ENCODE measurements at regions not wholly inside any gene's neighbourhood (a gene's known extent, or its start where the extent isn't known, plus 50 kb on each side); places are given as distances from the start of the nearest gene placed in this dataset.
"Not testable (repeated sequence)": the region's sequence is repeated elsewhere in the genome, so short reads cannot be mapped to it uniquely, and the experiment has no call there.

GRCh38 chr6:164612751-164613150 is 696.7 kb downstream of the C6orf118 start:
- Histone ChIP-seq H3K9me3 (ENCODE audit: control insufficient read depth, low read depth, low read length) (peaks cover 2% of the 10 kb centered on the region), H3K36me3 (ENCODE audit: control insufficient read depth, insufficient read depth, low read length) (no peaks in the 10 kb centered on the region), H3K4me1 (ENCODE audit: control insufficient read depth, insufficient read depth, low read length) (no peaks in the 10 kb centered on the region), H3K4me3 (ENCODE audit: low read length) (no peak overlapping the region), H3K27me3 (ENCODE audit: control insufficient read depth, insufficient read depth, low read length) (no peaks in the 10 kb centered on the region), H3K27ac (ENCODE audit: low read length) (no peak overlapping the region)
- no peak for DNase-seq
- 100% methylated on average over 1 of the region's 3 CpGs for WGBS (ENCODE audit: insufficient coverage, low lambda C conversion rate)

- not testable (repeated sequence) for H3K27me3 ChIP-seq (ENCODE audit: control insufficient read depth, insufficient read depth, low read length); DNase-seq; H3K4me1 ChIP-seq (ENCODE audit: control insufficient read depth, insufficient read depth, low read length); H3K36me3 ChIP-seq (ENCODE audit: control insufficient read depth, insufficient read depth, low read length); H3K4me3 ChIP-seq (ENCODE audit: low read length); H3K9me3 ChIP-seq (ENCODE audit: control insufficient read depth, low read depth, low read length); H3K27ac ChIP-seq (ENCODE audit: low read length)
- WGBS (ENCODE audit: insufficient coverage, low lambda C conversion rate), result 92% methylated on average over 3 of the region's 15 CpGs
Measured at GRCh38 chr6:164610859-164611258, 698.5 kb downstream of the C6orf118 start.

GRCh38 chr6:164602415-164602814 is 707.0 kb downstream of the C6orf118 start:
- not testable (repeated sequence) for H3K27me3 ChIP-seq (ENCODE audit: control insufficient read depth, insufficient read depth, low read length); H3K9me3 ChIP-seq (ENCODE audit: control insufficient read depth, low read depth, low read length); H3K36me3 ChIP-seq (ENCODE audit: control insufficient read depth, insufficient read depth, low read length); H3K4me3 ChIP-seq (ENCODE audit: low read length); H3K4me1 ChIP-seq (ENCODE audit: control insufficient read depth, insufficient read depth, low read length); H3K27ac ChIP-seq (ENCODE audit: low read length); DNase-seq
- no CpG with 5 or more reads among the region's 15 CpGs for WGBS (ENCODE audit: insufficient coverage, low lambda C conversion rate)

- Histone ChIP-seq H3K36me3 (ENCODE audit: control insufficient read depth, insufficient read depth, low read length) (no peaks in the 10 kb centered on the region), H3K27ac (ENCODE audit: low read length) (no peak overlapping the region), H3K27me3 (ENCODE audit: control insufficient read depth, insufficient read depth, low read length) (no peaks in the 10 kb centered on the region), H3K9me3 (ENCODE audit: control insufficient read depth, low read depth, low read length) (peaks cover 4% of the 10 kb centered on the region), H3K4me1 (ENCODE audit: control insufficient read depth, insufficient read depth, low read length) (no peaks in the 10 kb centered on the region), H3K4me3 (ENCODE audit: low read length) (no peak overlapping the region)
- DNase-seq, result no peak
- WGBS (ENCODE audit: insufficient coverage, low lambda C conversion rate), result 50% methylated on average over 2 of the region's 4 CpGs
Measured at GRCh38 chr6:164581563-164581962, 727.8 kb downstream of the C6orf118 start.

GRCh38 chr6:164579035-164579434 is 730.4 kb downstream of the C6orf118 start:
- peaks cover 9% of the 10 kb centered on the region for H3K9me3 ChIP-seq (ENCODE audit: control insufficient read depth, low read depth, low read length)
- no peaks in the 10 kb centered on the region for H3K4me1 ChIP-seq (ENCODE audit: control insufficient read depth, insufficient read depth, low read length)
- no peaks in the 10 kb centered on the region for H3K27me3 ChIP-seq (ENCODE audit: control insufficient read depth, insufficient read depth, low read length)
- DNase-seq, result no peak
- no peak overlapping the region for H3K27ac ChIP-seq (ENCODE audit: low read length)
- WGBS (ENCODE audit: insufficient coverage, low lambda C conversion rate), result no CpG with 5 or more reads among the region's 3 CpGs
- no peaks in the 10 kb centered on the region for H3K36me3 ChIP-seq (ENCODE audit: control insufficient read depth, insufficient read depth, low read length)
- no peak overlapping the region for H3K4me3 ChIP-seq (ENCODE audit: low read length)

GRCh38 chr6:164578616-164579015 is 730.8 kb downstream of the C6orf118 start:
- 63% methylated on average over 3 of the region's 3 CpGs for WGBS (ENCODE audit: insufficient coverage, low lambda C conversion rate)
- H3K27me3 ChIP-seq (ENCODE audit: control insufficient read depth, insufficient read depth, low read length), result no peaks in the 10 kb centered on the region
- no peak overlapping the region for H3K27ac ChIP-seq (ENCODE audit: low read length)

GRCh38 chr6:164570801-164571200 is 738.6 kb downstream of the C6orf118 start:
- H3K4me3 ChIP-seq (ENCODE audit: low read length), result no peak overlapping the region
- WGBS (ENCODE audit: insufficient coverage, low lambda C conversion rate), result 86% methylated on average over 1 of the region's 6 CpGs
- H3K36me3 ChIP-seq (ENCODE audit: control insufficient read depth, insufficient read depth, low read length), result no peaks in the 10 kb centered on the region
- no peak overlapping the region for H3K27ac ChIP-seq (ENCODE audit: low read length)
- H3K27me3 ChIP-seq (ENCODE audit: control insufficient read depth, insufficient read depth, low read length), result no peaks in the 10 kb centered on the region
- H3K4me1 ChIP-seq (ENCODE audit: control insufficient read depth, insufficient read depth, low read length), result no peaks in the 10 kb centered on the region
- peaks cover 5% of the 10 kb centered on the region for H3K9me3 ChIP-seq (ENCODE audit: control insufficient read depth, low read depth, low read length)
- no peak for DNase-seq

More at GRCh38 chr6:164578616-164579015, 730.8 kb downstream of the C6orf118 start:
- H3K9me3 ChIP-seq (ENCODE audit: control insufficient read depth, low read depth, low read length), result peaks cover 10% of the 10 kb centered on the region
- H3K4me3 ChIP-seq (ENCODE audit: low read length), result no peak overlapping the region
- DNase-seq, result no peak
- no peaks in the 10 kb centered on the region for H3K4me1 ChIP-seq (ENCODE audit: control insufficient read depth, insufficient read depth, low read length)
- no peaks in the 10 kb centered on the region for H3K36me3 ChIP-seq (ENCODE audit: control insufficient read depth, insufficient read depth, low read length)

GRCh38 chr6:164569509-164569908 is 739.9 kb downstream of the C6orf118 start:
- Histone ChIP-seq H3K27ac (ENCODE audit: low read length) (no peak overlapping the region), H3K4me3 (ENCODE audit: low read length) (no peak overlapping the region), H3K4me1 (ENCODE audit: control insufficient read depth, insufficient read depth, low read length) (no peaks in the 10 kb centered on the region), H3K9me3 (ENCODE audit: control insufficient read depth, low read depth, low read length) (peaks cover 5% of the 10 kb centered on the region), H3K36me3 (ENCODE audit: control insufficient read depth, insufficient read depth, low read length) (no peaks in the 10 kb centered on the region), H3K27me3 (ENCODE audit: control insufficient read depth, insufficient read depth, low read length) (no peaks in the 10 kb centered on the region)
- WGBS (ENCODE audit: insufficient coverage, low lambda C conversion rate), result no CpG with 5 or more reads among the region's 1 CpG
- DNase-seq, result no peak

GRCh38 chr6:164563924-164564323 is 745.5 kb downstream of the C6orf118 start:
- H3K4me3 ChIP-seq (ENCODE audit: low read length), result no peak overlapping the region
- H3K27ac ChIP-seq (ENCODE audit: low read length), result no peak overlapping the region
- no peak for DNase-seq
- H3K36me3 ChIP-seq (ENCODE audit: control insufficient read depth, insufficient read depth, low read length), result no peaks in the 10 kb centered on the region
- H3K27me3 ChIP-seq (ENCODE audit: control insufficient read depth, insufficient read depth, low read length), result no peaks in the 10 kb centered on the region
- no peaks in the 10 kb centered on the region for H3K4me1 ChIP-seq (ENCODE audit: control insufficient read depth, insufficient read depth, low read length)
- WGBS (ENCODE audit: insufficient coverage, low lambda C conversion rate), result no CpG with 5 or more reads among the region's 2 CpGs
- no peaks in the 10 kb centered on the region for H3K9me3 ChIP-seq (ENCODE audit: control insufficient read depth, low read depth, low read length)

- no peak for DNase-seq
- H3K9me3 ChIP-seq (ENCODE audit: control insufficient read depth, low read depth, low read length), result no peaks in the 10 kb centered on the region
- no peaks in the 10 kb centered on the region for H3K27me3 ChIP-seq (ENCODE audit: control insufficient read depth, insufficient read depth, low read length)
- no peak overlapping the region for H3K27ac ChIP-seq (ENCODE audit: low read length)
- no CpG with 5 or more reads among the region's 1 CpG for WGBS (ENCODE audit: insufficient coverage, low lambda C conversion rate)
- no peaks in the 10 kb centered on the region for H3K36me3 ChIP-seq (ENCODE audit: control insufficient read depth, insufficient read depth, low read length)
- H3K4me1 ChIP-seq (ENCODE audit: control insufficient read depth, insufficient read depth, low read length), result no peaks in the 10 kb centered on the region
- no peak overlapping the region for H3K4me3 ChIP-seq (ENCODE audit: low read length)
Measured at GRCh38 chr6:164561656-164562055, 747.7 kb downstream of the C6orf118 start.

GRCh38 chr6:164554700-164555476 is 754.5 kb downstream of the C6orf118 start:
- Histone ChIP-seq H3K36me3 (ENCODE audit: control insufficient read depth, insufficient read depth, low read length) (no peaks in the 10 kb centered on the region), H3K9me3 (ENCODE audit: control insufficient read depth, low read depth, low read length) (no peaks in the 10 kb centered on the region), H3K4me1 (ENCODE audit: control insufficient read depth, insufficient read depth, low read length) (no peaks in the 10 kb centered on the region), H3K4me3 (ENCODE audit: low read length) (no peak overlapping the region), H3K27me3 (ENCODE audit: control insufficient read depth, insufficient read depth, low read length) (no peaks in the 10 kb centered on the region), H3K27ac (ENCODE audit: low read length) (no peak overlapping the region)
- no CpG with 5 or more reads among the region's 10 CpGs for WGBS (ENCODE audit: insufficient coverage, low lambda C conversion rate)
- DNase-seq, result no peak
